GM19023 (cell line): ENCODE measurements at regions not wholly inside any gene's neighbourhood (a gene's known extent, or its start where the extent isn't known, plus 50 kb on each side); places are given as distances from the start of the nearest gene placed in this dataset.

ENCODE experiments used
- ATAC-seq: cut with Tn5 transposase; IDR thresholded peaks from one replicate; pipeline ENCODE4 v1.9.1; 2021; ENCODE audit warnings: mild to moderate bottlenecking, moderate library complexity; ENCODE audit not compliant: unreplicated experiment

GRCh38 chr3:30069056-30069455, 537.3 kb upstream of the TGFBR2 start:
- ATAC-seq = no peak

GRCh38 chr3:30073040-30073439, 533.4 kb upstream of the TGFBR2 start:
- ATAC-seq = no peak

- ATAC-seq = no peak
Observed at GRCh38 chr3:30073622-30074021, 532.8 kb upstream of the TGFBR2 start.

GRCh38 chr3:30075514-30075913, 530.9 kb upstream of the TGFBR2 start:
- ATAC-seq = no peak

- ATAC-seq = no peak
Observed at GRCh38 chr3:30076899-30077298, 529.5 kb upstream of the TGFBR2 start.

GRCh38 chr3:30077746-30078145, 528.7 kb upstream of the TGFBR2 start:
- no peak for ATAC-seq

GRCh38 chr3:30078736-30079135, 527.7 kb upstream of the TGFBR2 start:
- ATAC-seq = no peak

- ATAC-seq = no peak
Observed at GRCh38 chr3:30081904-30082303, 524.5 kb upstream of the TGFBR2 start.

GRCh38 chr3:30082652-30083051, 523.7 kb upstream of the TGFBR2 start:
- ATAC-seq = no peak

- no peak for ATAC-seq
Observed at GRCh38 chr3:30083315-30083714, 523.1 kb upstream of the TGFBR2 start.

- ATAC-seq = no peak
Observed at GRCh38 chr3:30084316-30084715, 522.1 kb upstream of the TGFBR2 start.

- no peak for ATAC-seq
Observed at GRCh38 chr3:30084971-30085403, 521.4 kb upstream of the TGFBR2 start.

- ATAC-seq = no peak
Observed at GRCh38 chr3:30085486-30085885, 520.9 kb upstream of the TGFBR2 start.

GRCh38 chr3:30091686-30092085, 514.7 kb upstream of the TGFBR2 start:
- ATAC-seq = no peak

- ATAC-seq = no peak
Observed at GRCh38 chr3:30097022-30097650, 509.3 kb upstream of the TGFBR2 start.

GRCh38 chr3:30098243-30098642, 508.2 kb upstream of the TGFBR2 start:
- no peak for ATAC-seq

- no peak for ATAC-seq
Observed at GRCh38 chr3:30098653-30099455, 507.5 kb upstream of the TGFBR2 start.

GRCh38 chr3:30102356-30102755, 504.0 kb upstream of the TGFBR2 start:
- no peak for ATAC-seq

- no peak for ATAC-seq
Observed at GRCh38 chr3:30103186-30103585, 503.2 kb upstream of the TGFBR2 start.

- no peak for ATAC-seq
Observed at GRCh38 chr3:30107531-30107930, 498.9 kb upstream of the TGFBR2 start.

- no peak for ATAC-seq
Observed at GRCh38 chr3:30112411-30112810, 494.0 kb upstream of the TGFBR2 start.

GRCh38 chr3:30112902-30113484, 493.4 kb upstream of the TGFBR2 start:
- ATAC-seq = no peak
